OCI-LY3 (cell line): ENCODE measurements at regions not wholly inside any gene's neighbourhood (a gene's known extent, or its start where the extent isn't known, plus 50 kb on each side); places are given as distances from the start of the nearest gene placed in this dataset.

ENCODE experiments used
- CTCF ChIP-seq: fragments of 200-600, 300-600 bp; sonication (generic); IDR thresholded peaks from 2 replicates; pipeline ENCODE4 v1.5.1; 2014; ENCODE audit warnings: antibody characterized with exemption, low read length, low read depth
- EZH2phosphoT487 ChIP-seq: fragments of 200-600 bp; shearing (Covaris generic); IDR thresholded peaks from 2 replicates; pipeline ENCODE4 v1.6.1; 2018; ENCODE audit warnings: antibody characterized with exemption, mixed run types, low read depth

- TF ChIP-seq CTCF (no peak), EZH2phosphoT487 (no peak)
Measured at GRCh38 chr7:63040966-63041610, 957.6 kb upstream of the ZNF722 start.
